OCI-LY3 (cell line): ENCODE measurements at regions not wholly inside any gene's neighbourhood (a gene's known extent, or its start where the extent isn't known, plus 50 kb on each side); places are given as distances from the start of the nearest gene placed in this dataset.

Experiments
- EZH2phosphoT487 ChIP-seq: fragments of 200-600 bp; shearing (Covaris generic); IDR thresholded peaks from 2 replicates; pipeline ENCODE4 v1.6.1; 2018; ENCODE audit warnings: antibody characterized with exemption, mixed run types, low read depth
- TF ChIP-seq, protein P1 (sequence below): fragments of 200-600, 300-600 bp; sonication (generic); IDR thresholded peaks from 2 replicates; pipeline ENCODE4 v1.5.1; 2014; ENCODE audit warnings: antibody characterized with exemption, low read length, low read depth

- TF ChIP-seq, protein P1, sequence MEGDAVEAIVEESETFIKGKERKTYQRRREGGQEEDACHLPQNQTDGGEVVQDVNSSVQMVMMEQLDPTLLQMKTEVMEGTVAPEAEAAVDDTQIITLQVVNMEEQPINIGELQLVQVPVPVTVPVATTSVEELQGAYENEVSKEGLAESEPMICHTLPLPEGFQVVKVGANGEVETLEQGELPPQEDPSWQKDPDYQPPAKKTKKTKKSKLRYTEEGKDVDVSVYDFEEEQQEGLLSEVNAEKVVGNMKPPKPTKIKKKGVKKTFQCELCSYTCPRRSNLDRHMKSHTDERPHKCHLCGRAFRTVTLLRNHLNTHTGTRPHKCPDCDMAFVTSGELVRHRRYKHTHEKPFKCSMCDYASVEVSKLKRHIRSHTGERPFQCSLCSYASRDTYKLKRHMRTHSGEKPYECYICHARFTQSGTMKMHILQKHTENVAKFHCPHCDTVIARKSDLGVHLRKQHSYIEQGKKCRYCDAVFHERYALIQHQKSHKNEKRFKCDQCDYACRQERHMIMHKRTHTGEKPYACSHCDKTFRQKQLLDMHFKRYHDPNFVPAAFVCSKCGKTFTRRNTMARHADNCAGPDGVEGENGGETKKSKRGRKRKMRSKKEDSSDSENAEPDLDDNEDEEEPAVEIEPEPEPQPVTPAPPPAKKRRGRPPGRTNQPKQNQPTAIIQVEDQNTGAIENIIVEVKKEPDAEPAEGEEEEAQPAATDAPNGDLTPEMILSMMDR, result no peak
- no peak for TF ChIP-seq EZH2phosphoT487
Observed at GRCh38 chr11:119515771-119516400, 92.9 kb upstream of the THY1 start.
